Upper lobe of left lung (tissue), 4 donors: ENCODE measurements at regions not wholly inside any gene's neighbourhood (a gene's known extent, or its start where the extent isn't known, plus 50 kb on each side); places are given as distances from the start of the nearest gene placed in this dataset.

Source experiments
- CTCF ChIP-seq, 6 experiments: fragments of 450-650 bp in 4 of 6; fragments of 200-600 bp in 2 of 6; sonication (generic) in 2 of 6; IDR thresholded peaks; one replicate each; pipeline ENCODE4 v1.5.1; 2016 to 2019; ENCODE audit warnings: antibody characterized with exemption in 6 of 6
- EP300 ChIP-seq, 4 donors: sonication (generic); formaldehyde crosslinking; IDR thresholded peaks; one replicate each; pipeline ENCODE4 v1.5.1; 2017; ENCODE audit warnings: antibody characterized with exemption in 4 of 4, control low read depth in 2 of 4
- POLR2AphosphoS5 ChIP-seq, 2 donors: sonication (generic); formaldehyde crosslinking; IDR thresholded peaks; one replicate each; pipeline ENCODE4 v1.5.1; 2017; ENCODE audit warnings: antibody characterized with exemption in 2 of 2

DNA sequence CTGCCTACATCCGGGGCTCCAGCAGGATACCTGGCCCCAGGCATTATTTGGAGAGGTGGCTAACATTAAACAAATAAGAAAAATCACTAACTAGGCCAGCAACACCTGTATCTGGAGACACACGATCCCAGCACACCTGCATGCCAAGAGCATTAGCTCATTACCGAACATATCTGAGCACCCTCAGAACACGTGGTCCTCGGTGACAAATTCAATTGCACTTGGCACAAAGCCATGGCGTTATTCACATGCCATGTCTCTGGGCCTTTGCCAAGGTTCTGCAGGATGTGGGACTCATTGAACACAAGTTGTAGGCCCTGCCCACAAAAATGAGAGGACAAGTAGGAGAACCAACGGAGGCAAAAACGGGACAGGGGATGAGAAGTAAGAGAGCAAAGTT lies 552.3 kb downstream of the TOX3 start:
- TF ChIP-seq CTCF (IDR thresholded peaks at IDR 0.05), result no peak
- peak in 1 of 2 donors; percentile 59 for TF ChIP-seq POLR2AphosphoS5 (IDR thresholded peaks at IDR 0.05)
- peak in 2 of 4 donors; percentile 38 to 89 for TF ChIP-seq EP300 (IDR thresholded peaks at IDR 0.05)
